ENCODE measurements at regions not wholly inside any gene's neighbourhood (a gene's known extent, or its start where the extent isn't known, plus 50 kb on each side); places are given as distances from the start of the nearest gene placed in this dataset.

- no peak for TF ChIP-seq CTCF (conservative IDR thresholded peaks at IDR 0.05; ENCODE audit: control insufficient read depth, insufficient read depth, low read depth, low read length)
- no peak for DNase-seq (ENCODE audit: low read depth)
- no peak overlapping the region for H3K4me3 ChIP-seq (ENCODE audit: control insufficient read depth, low read depth, low read length)
These were observed 614.2 kb downstream of the BCL11A start for GRCh38 chr2:59939236-59939635.

GRCh38 chr2:59938181-59938580 lies 615.3 kb downstream of the BCL11A start:
- no peak overlapping the region for H3K4me3 ChIP-seq (ENCODE audit: control insufficient read depth, low read depth, low read length)
- no peak for TF ChIP-seq CTCF (conservative IDR thresholded peaks at IDR 0.05; ENCODE audit: control insufficient read depth, insufficient read depth, low read depth, low read length)
- no peak for DNase-seq (ENCODE audit: low read depth)

GRCh38 chr2:59936048-59936447 lies 617.4 kb downstream of the BCL11A start:
- no peak for TF ChIP-seq CTCF (conservative IDR thresholded peaks at IDR 0.05; ENCODE audit: control insufficient read depth, insufficient read depth, low read depth, low read length)
- no peak for DNase-seq (ENCODE audit: low read depth)
- H3K4me3 ChIP-seq (ENCODE audit: control insufficient read depth, low read depth, low read length): no peak overlapping the region

GRCh38 chr2:59935005-59935404 lies 618.4 kb downstream of the BCL11A start:
- DNase-seq (ENCODE audit: low read depth): no peak
- H3K4me3 ChIP-seq (ENCODE audit: control insufficient read depth, low read depth, low read length): no peak overlapping the region
- TF ChIP-seq CTCF (conservative IDR thresholded peaks at IDR 0.05; ENCODE audit: control insufficient read depth, insufficient read depth, low read depth, low read length): no peak

- no peak for TF ChIP-seq CTCF (conservative IDR thresholded peaks at IDR 0.05; ENCODE audit: control insufficient read depth, insufficient read depth, low read depth, low read length)
These were observed 619.5 kb downstream of the BCL11A start for GRCh38 chr2:59933948-59934347.

GRCh38 chr2:59932341-59932740 lies 621.1 kb downstream of the BCL11A start:
- TF ChIP-seq CTCF (conservative IDR thresholded peaks at IDR 0.05; ENCODE audit: control insufficient read depth, insufficient read depth, low read depth, low read length): no peak
- no peak overlapping the region for H3K4me3 ChIP-seq (ENCODE audit: control insufficient read depth, low read depth, low read length)
- DNase-seq (ENCODE audit: low read depth): no peak

More at GRCh38 chr2:59933948-59934347, 619.5 kb downstream of the BCL11A start:
- DNase-seq (ENCODE audit: low read depth): no peak
- H3K4me3 ChIP-seq (ENCODE audit: control insufficient read depth, low read depth, low read length): no peak overlapping the region

- no peak overlapping the region for H3K4me3 ChIP-seq (ENCODE audit: control insufficient read depth, low read depth, low read length)
- DNase-seq (ENCODE audit: low read depth): no peak
- no peak for TF ChIP-seq CTCF (conservative IDR thresholded peaks at IDR 0.05; ENCODE audit: control insufficient read depth, insufficient read depth, low read depth, low read length)
These were observed 623.0 kb downstream of the BCL11A start for GRCh38 chr2:59930430-59930829.
